Psoas muscle (tissue), 7 donors: ENCODE measurements at regions not wholly inside any gene's neighbourhood (a gene's known extent, or its start where the extent isn't known, plus 50 kb on each side); places are given as distances from the start of the nearest gene placed in this dataset.

Experiments
- ATAC-seq, 4 donors: fragments of 200-7000 bp; cut with Tn5 transposase; one replicate each; pipeline ENCODE4 v1.9.1; 2020; ENCODE audit warnings: moderate library complexity in 3 of 4, mild to moderate bottlenecking in 2 of 4
- DNase-seq, 2 donors: peaks; one replicate each; pipeline ENCODE4 v3.0.0-alpha.2; 2020
- H3K27ac ChIP-seq: fragments of 200-600 bp; one replicate; pipeline ENCODE4 v1.8.0; 2022
- H3K27me3 ChIP-seq, 3 donors: fragments of 200-600 bp in 1 of 3; one replicate each; pipeline versions ENCODE4 v1.6.1 to v1.8.0; 2013 to 2022; ENCODE audit warnings: low read length in 2 of 3, mild to moderate bottlenecking in 2 of 3, moderate library complexity in 1 of 3; ENCODE audit not compliant: insufficient read depth in 3 of 3
- H3K36me3 ChIP-seq, 2 donors: fragments of 200-600 bp in 1 of 2; one replicate each; pipeline versions ENCODE4 v1.6.1 to v1.8.0; 2013 to 2022; ENCODE audit warnings: low read depth in 1 of 2, mild to moderate bottlenecking in 1 of 2, moderate library complexity in 1 of 2; ENCODE audit not compliant: insufficient read depth in 1 of 2
- H3K4me1 ChIP-seq: fragments of 200-600 bp; one replicate; pipeline ENCODE4 v1.8.0; 2022
- H3K4me3 ChIP-seq: fragments of 200-600 bp; one replicate; pipeline ENCODE4 v1.8.0; 2022; ENCODE audit warnings: mild to moderate bottlenecking
- H3K9me3 ChIP-seq: fragments of 200-600 bp; one replicate; pipeline ENCODE4 v1.8.0; 2022
- CTCF ChIP-seq: fragments of 200-600 bp; IDR thresholded peaks from one replicate; pipeline ENCODE4 v1.8.0; 2022; ENCODE audit warnings: antibody characterized with exemption
- WGBS, 3 donors: extraction: QIAGEN DNeasy Blood & Tissue Kit; methylation state at CpG; one replicate each; pipeline versions ENCODE4 v1.1.6 to v1.1.7; 2013; 5-methylcytosine and 5-hydroxymethylcytosine counted together
- intact Hi-C, 2 donors: fragments of 100-400 bp; cut with DNase I; formaldehyde crosslinking; loops; one replicate each; pipeline versions ENCODE4 v1.11.0 to v1.14.2; 2022
- donor health status: healthy with polysubstance abuse.
- donor health status: DM: no; HTN: no; CAD: no; lungs with moderate emphysema.
- donor health status: Bipolar disorder and iron deficiency.
- donor health status: healthy.
- donor health status: DM: yes; HTN: yes; CAD: no.
- donor health status: DM: no; HTN: no; CAD: no.
- donor health status: DM: yes; HTN: yes; CAD: no.

GRCh38 chr3:21055015-21055414, 696.0 kb downstream of the ZNF385D start:
- intact Hi-C loops: no loop called here

GRCh38 chr3:21054064-21054463, 696.9 kb downstream of the ZNF385D start:
- 78 to 87% (median 86%) methylated on average over 3 of the region's 3 CpGs for WGBS, 3 donors
- H3K4me3 ChIP-seq: no peak overlapping the region
- H3K27me3 ChIP-seq: no peaks in the 10 kb centered on the region
- TF ChIP-seq CTCF: no peak
- intact Hi-C loops: no loop called here
- ATAC-seq (no peak), DNase-seq (no peak)
- no peaks in the 10 kb centered on the region for H3K4me1 ChIP-seq
- no peak overlapping the region for H3K27ac ChIP-seq
- H3K9me3 ChIP-seq: no peaks in the 10 kb centered on the region
- no peaks in the 10 kb centered on the region for H3K36me3 ChIP-seq

More at GRCh38 chr3:21055015-21055414, 696.0 kb downstream of the ZNF385D start:
- Histone ChIP-seq H3K27ac (no peak overlapping the region), H3K27me3 (no peaks in the 10 kb centered on the region), H3K36me3 (no peaks in the 10 kb centered on the region), H3K9me3 (no peaks in the 10 kb centered on the region), H3K4me1 (no peaks in the 10 kb centered on the region), H3K4me3 (no peak overlapping the region)
- DNase-seq: no peak
- TF ChIP-seq CTCF: no peak
- peak in 2 of 4 donors; percentile 33 to 54 for ATAC-seq

GRCh38 chr3:21049334-21050062, 701.5 kb downstream of the ZNF385D start:
- H3K4me1 ChIP-seq: no peaks in the 10 kb centered on the region
- no peaks in the 10 kb centered on the region for H3K36me3 ChIP-seq
- H3K4me3 ChIP-seq: no peak overlapping the region
- DNase-seq (no peak), ATAC-seq (no peak)
- intact Hi-C loops: no loop called here
- H3K9me3 ChIP-seq: no peaks in the 10 kb centered on the region
- no peak for TF ChIP-seq CTCF
- H3K27me3 ChIP-seq: no peaks in the 10 kb centered on the region
- H3K27ac ChIP-seq: no peak overlapping the region
- WGBS, 3 donors: 60 to 62% (median 61%) methylated on average over 7 of the region's 7 CpGs

- 52 to 86% (median 64%) methylated on average over 1 of the region's 1 CpG for WGBS, 3 donors
- no peak overlapping the region for H3K27ac ChIP-seq
- no peaks in the 10 kb centered on the region for H3K4me1 ChIP-seq
- H3K36me3 ChIP-seq: no peaks in the 10 kb centered on the region
- no peak for TF ChIP-seq CTCF
- ATAC-seq (no peak), DNase-seq (no peak)
- intact Hi-C loops: no loop called here
- H3K27me3 ChIP-seq: no peaks in the 10 kb centered on the region
- H3K4me3 ChIP-seq: no peak overlapping the region
- H3K9me3 ChIP-seq: no peaks in the 10 kb centered on the region
These were observed 707.9 kb downstream of the ZNF385D start for GRCh38 chr3:21043139-21043538.

GRCh38 chr3:21042184-21042583, 708.8 kb downstream of the ZNF385D start:
- no peaks in the 10 kb centered on the region for H3K9me3 ChIP-seq
- WGBS, 3 donors: 86 to 89% (median 88%) methylated on average over 9 of the region's 9 CpGs
- DNase-seq: no peak
- TF ChIP-seq CTCF: no peak
- no peak overlapping the region for H3K27ac ChIP-seq
- no peak overlapping the region for H3K4me3 ChIP-seq
- no peaks in the 10 kb centered on the region for H3K27me3 ChIP-seq
- H3K4me1 ChIP-seq: no peaks in the 10 kb centered on the region
- no peaks in the 10 kb centered on the region for H3K36me3 ChIP-seq
- no peak for ATAC-seq
- intact Hi-C loops: no loop called here
